Occipital lobe (tissue), 1 donor: ENCODE measurements at regions not wholly inside any gene's neighbourhood (a gene's known extent, or its start where the extent isn't known, plus 50 kb on each side); places are given as distances from the start of the nearest gene placed in this dataset.
"Not testable (repeated sequence)": the region's sequence is repeated elsewhere in the genome, so short reads cannot be mapped to it uniquely, and the experiment has no call there.

Source experiments
- DNase-seq: peaks from one replicate; lab custom pipeline; 2025; lab: John Stamatoyannopoulos, UW

GRCh38 chr20:60096166-60096565 is 137.9 kb downstream of the CDH26 start:
- no peak for DNase-seq

- DNase-seq: no peak
Observed at GRCh38 chr20:60097285-60097684, 139.1 kb downstream of the CDH26 start.

GRCh38 chr20:60100780-60101179 is 142.6 kb downstream of the CDH26 start:
- no peak for DNase-seq

- no peak for DNase-seq
Observed at GRCh38 chr20:60101201-60101890, 143.1 kb downstream of the CDH26 start.

GRCh38 chr20:60101891-60102281 is 143.7 kb downstream of the CDH26 start:
- no peak for DNase-seq

GRCh38 chr20:60102665-60103210 is 144.5 kb downstream of the CDH26 start:
- no peak for DNase-seq

- no peak for DNase-seq
Observed at GRCh38 chr20:60104993-60105803, 147.0 kb downstream of the CDH26 start.

- not testable (repeated sequence) for DNase-seq
Observed at GRCh38 chr20:60106186-60106585, 148.0 kb downstream of the CDH26 start.

- DNase-seq: no peak
Observed at GRCh38 chr20:60107621-60108390, 149.6 kb downstream of the CDH26 start.

- no peak for DNase-seq
Observed at GRCh38 chr20:60108397-60108796, 150.2 kb downstream of the CDH26 start.

GRCh38 chr20:60113024-60113724 is 155.0 kb downstream of the CDH26 start:
- no peak for DNase-seq

- DNase-seq: no peak
Observed at GRCh38 chr20:60113771-60114170, 155.5 kb downstream of the CDH26 start.

- no peak for DNase-seq
Observed at GRCh38 chr20:60115451-60115850, 157.2 kb downstream of the CDH26 start.

GRCh38 chr20:60116128-60116909 is 158.1 kb downstream of the CDH26 start:
- no peak for DNase-seq

- no peak for DNase-seq
Observed at GRCh38 chr20:60117065-60117464, 158.8 kb downstream of the CDH26 start.

- DNase-seq: no peak
Observed at GRCh38 chr20:60121903-60122302, 163.7 kb downstream of the CDH26 start.

- no peak for DNase-seq
Observed at GRCh38 chr20:60122671-60123070, 164.4 kb downstream of the CDH26 start.

- no peak for DNase-seq
Observed at GRCh38 chr20:60123096-60123495, 164.9 kb downstream of the CDH26 start.

- no peak for DNase-seq
Observed at GRCh38 chr20:60123652-60124051, 165.4 kb downstream of the CDH26 start.

- DNase-seq: no peak
Observed at GRCh38 chr20:60124776-60125381, 166.7 kb downstream of the CDH26 start.
